GM10266 (cell line): ENCODE measurements at regions not wholly inside any gene's neighbourhood (a gene's known extent, or its start where the extent isn't known, plus 50 kb on each side); places are given as distances from the start of the nearest gene placed in this dataset.

Source experiments
- DNase-seq: peaks from one replicate; pipeline ENCODE4 v3.0.0; 2012; ENCODE audit errors: extremely low spot score
- CTCF ChIP-seq: IDR thresholded peaks from 2 replicates; pipeline ENCODE4 v1.5.1; 2012; ENCODE audit warnings: mild to moderate bottlenecking, low read depth; ENCODE audit not compliant: control insufficient read depth, insufficient read depth; ENCODE audit errors: missing control alignments

- no peak for DNase-seq
- TF ChIP-seq CTCF, result no peak
Observed at GRCh38 chr14:98858158-98858557, 413.8 kb downstream of the BCL11B start.

- no peak for TF ChIP-seq CTCF
- no peak for DNase-seq
Observed at GRCh38 chr14:98858561-98858960, 413.4 kb downstream of the BCL11B start.

- no peak for TF ChIP-seq CTCF
- no peak for DNase-seq
Observed at GRCh38 chr14:98859301-98859700, 412.7 kb downstream of the BCL11B start.

- TF ChIP-seq CTCF, result no peak
Observed at GRCh38 chr14:98864211-98864610, 407.8 kb downstream of the BCL11B start.

GRCh38 chr14:98867146-98867545 is 404.9 kb downstream of the BCL11B start:
- DNase-seq, result no peak
- TF ChIP-seq CTCF, result no peak

More at GRCh38 chr14:98864211-98864610, 407.8 kb downstream of the BCL11B start:
- no peak for DNase-seq

GRCh38 chr14:98867726-98868125 is 404.3 kb downstream of the BCL11B start:
- no peak for DNase-seq
- TF ChIP-seq CTCF, result no peak

GRCh38 chr14:98868866-98869265 is 403.1 kb downstream of the BCL11B start:
- no peak for DNase-seq

More at GRCh38 chr14:98868866-98869265, 403.1 kb downstream of the BCL11B start:
- TF ChIP-seq CTCF, result no peak
